ENCODE measurements at regions not wholly inside any gene's neighbourhood (a gene's known extent, or its start where the extent isn't known, plus 50 kb on each side); places are given as distances from the start of the nearest gene placed in this dataset.
"Not testable (repeated sequence)": the region's sequence is repeated elsewhere in the genome, so short reads cannot be mapped to it uniquely, and the experiment has no call there.

GRCh38 chr3:117871934-117872333, 1162.4 kb downstream of the TUSC7 start:
- Histone ChIP-seq H3K27me3 (replicated peaks; ENCODE audit: control insufficient read depth, insufficient read depth, low read length) (no peaks in the 10 kb centered on the region), H3K4me3 (ENCODE audit: low read depth, low read length) (no peak overlapping the region), H3K36me3 (ENCODE audit: control insufficient read depth, insufficient read depth, low read length) (no peaks in the 10 kb centered on the region), H3K9me3 (no peaks in the 10 kb centered on the region), H3K4me1 (no peaks in the 10 kb centered on the region)
- Mint-ChIP-seq H3K4me3 (ENCODE audit: unreplicated experiment) (no peak overlapping the region), H3K27ac (ENCODE audit: unreplicated experiment) (no peak overlapping the region), H3K27me3 (ENCODE audit: insufficient read depth, unreplicated experiment) (no peaks in the 10 kb centered on the region), H3K36me3 (ENCODE audit: insufficient read depth, unreplicated experiment) (no peaks in the 10 kb centered on the region), H3K4me1 (ENCODE audit: low read depth, unreplicated experiment) (peaks cover 7% of the 10 kb centered on the region), H3K9me3 (ENCODE audit: unreplicated experiment) (no peaks in the 10 kb centered on the region)
- no TSS peak for BruUV-seq (replicated peaks)
- POLR2A ChIA-PET: no interaction called here
- TF ChIP-seq CTCF (IDR thresholded peaks at IDR 0.05; ENCODE audit: insufficient read depth in 1 of 2, low read depth in 1 of 2, low read length in 1 of 2, severe bottlenecking in 1 of 2, unreplicated experiment in 1 of 2): no peak
- intact Hi-C loops (cut with micrococcal nuclease; ENCODE audit: unreplicated experiment): no loop called here
- no peak for DNase-seq
- CTCF ChIA-PET: no interaction called here

- H3K4me1 Mint-ChIP-seq (ENCODE audit: low read depth, unreplicated experiment); H3K27me3 ChIP-seq (replicated peaks; ENCODE audit: control insufficient read depth, insufficient read depth, low read length); POLR2A ChIA-PET; H3K27ac Mint-ChIP-seq (ENCODE audit: unreplicated experiment); H3K9me3 ChIP-seq; H3K4me1 ChIP-seq; H3K9me3 Mint-ChIP-seq (ENCODE audit: unreplicated experiment); H3K4me3 ChIP-seq (ENCODE audit: low read depth, low read length); H3K4me3 Mint-ChIP-seq (ENCODE audit: unreplicated experiment); DNase-seq; H3K27me3 Mint-ChIP-seq (ENCODE audit: insufficient read depth, unreplicated experiment); intact Hi-C loops (cut with micrococcal nuclease; ENCODE audit: unreplicated experiment); CTCF ChIA-PET; H3K36me3 ChIP-seq (ENCODE audit: control insufficient read depth, insufficient read depth, low read length); BruUV-seq (replicated peaks); H3K36me3 Mint-ChIP-seq (ENCODE audit: insufficient read depth, unreplicated experiment): not testable (repeated sequence)
Measured at GRCh38 chr3:117872594-117873248, 1161.9 kb downstream of the IGSF11 start.

GRCh38 chr3:117873249-117873600, 1161.4 kb downstream of the IGSF11 start:
- H3K36me3 Mint-ChIP-seq (ENCODE audit: insufficient read depth, unreplicated experiment): no peaks in the 10 kb centered on the region
- no peaks in the 10 kb centered on the region for H3K27me3 ChIP-seq (replicated peaks; ENCODE audit: control insufficient read depth, insufficient read depth, low read length)
- TF ChIP-seq CTCF (IDR thresholded peaks at IDR 0.05; ENCODE audit: insufficient read depth in 1 of 2, low read depth in 1 of 2, low read length in 1 of 2, severe bottlenecking in 1 of 2, unreplicated experiment in 1 of 2): no peak
- H3K9me3 Mint-ChIP-seq (ENCODE audit: unreplicated experiment): no peaks in the 10 kb centered on the region
- H3K4me3 ChIP-seq (ENCODE audit: low read depth, low read length): no peak overlapping the region
- H3K4me1 ChIP-seq: no peaks in the 10 kb centered on the region
- H3K4me3 Mint-ChIP-seq (ENCODE audit: unreplicated experiment): no peak overlapping the region
- H3K4me1 Mint-ChIP-seq (ENCODE audit: low read depth, unreplicated experiment): peaks cover 7% of the 10 kb centered on the region
- no peak for DNase-seq
- no peaks in the 10 kb centered on the region for H3K9me3 ChIP-seq
- intact Hi-C loops (cut with micrococcal nuclease; ENCODE audit: unreplicated experiment): no loop called here
- no peaks in the 10 kb centered on the region for H3K36me3 ChIP-seq (ENCODE audit: control insufficient read depth, insufficient read depth, low read length)
- ChIA-PET POLR2A (no interaction called here), CTCF (no interaction called here)
- BruUV-seq (replicated peaks): no TSS peak
- no peaks in the 10 kb centered on the region for H3K27me3 Mint-ChIP-seq (ENCODE audit: insufficient read depth, unreplicated experiment)
- no peak overlapping the region for H3K27ac Mint-ChIP-seq (ENCODE audit: unreplicated experiment)
